ENCODE measurements at regions not wholly inside any gene's neighbourhood (a gene's known extent, or its start where the extent isn't known, plus 50 kb on each side); places are given as distances from the start of the nearest gene placed in this dataset.

DNA sequence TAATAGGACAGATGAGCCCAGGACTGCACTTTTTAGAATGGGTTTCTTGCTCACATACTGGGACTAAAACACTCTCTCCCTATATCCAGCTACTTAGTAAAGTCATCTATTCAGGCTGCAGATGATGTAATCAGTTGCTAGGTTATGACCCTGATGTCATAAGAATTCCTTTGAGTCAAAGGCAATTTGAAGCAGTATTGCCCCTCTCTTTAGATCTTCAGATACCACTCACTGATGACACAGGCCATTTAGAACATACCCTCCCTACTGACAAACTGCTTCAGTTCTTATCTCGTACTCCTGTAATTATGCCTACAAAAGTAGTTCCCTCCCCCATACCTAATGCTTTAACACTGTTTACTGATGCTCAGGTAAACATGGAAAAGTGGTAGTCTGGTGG lies 450.1 kb upstream of the RASGRP1 start (continued):
- TF ChIP-seq E2F6 (IDR thresholded peaks at IDR 0.05; ENCODE audit: borderline replicate concordance, low read depth) (no peak), POLR2A (IDR thresholded peaks at IDR 0.05; ENCODE audit: low read length) (no peak), NPAS2 (CRISPR knock-in tag; IDR thresholded peaks at IDR 0.05; ENCODE audit: borderline replicate concordance) (no peak), NFE2L2 (conservative IDR thresholded peaks at IDR 0.05; ENCODE audit: low read length) (no peak)

DNA sequence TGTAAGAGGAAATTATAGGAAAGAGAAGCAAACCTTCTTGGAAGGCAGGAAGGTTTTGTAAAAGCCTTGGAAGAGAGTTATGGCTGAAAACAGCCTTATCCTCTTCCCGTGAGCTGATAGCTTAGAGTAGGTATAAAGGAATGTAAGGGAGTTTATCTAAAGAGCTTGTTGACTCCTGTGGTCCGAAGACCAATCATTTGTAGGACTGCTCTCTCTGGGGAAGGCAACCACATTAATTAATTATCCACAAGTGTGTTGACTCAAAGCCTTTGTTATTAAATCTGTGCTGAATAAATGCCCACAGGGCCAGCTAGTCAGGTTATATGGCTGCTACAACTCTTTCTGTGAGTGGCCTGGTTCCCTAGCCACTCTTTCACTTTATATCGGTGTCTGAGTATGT lies 452.1 kb upstream of the RASGRP1 start:
- H3K9me3 ChIP-seq: no peaks in the 10 kb centered on the region; the same call in 2 of the 3 replicates
- no peak overlapping the region for H3K4me2 ChIP-seq
- H3K4me1 ChIP-seq: no peaks in the 10 kb centered on the region
- WGBS (ENCODE audit: missing lambda C conversion rate): 81% methylated on average over 3 of the region's 3 CpGs
- H3K4me3 ChIP-seq: no peak overlapping the region
- ATAC-seq (no peak), DNase-seq (ENCODE audit: low read depth in 1 of 2, low spot score in 1 of 2) (no peak), FAIRE-seq (no peak)
- CTCF ChIA-PET: no interaction called here
- H3K27ac ChIP-seq: no peak overlapping the region
- POLR2A ChIA-PET: no interaction called here
- TF ChIP-seq, protein P1, sequence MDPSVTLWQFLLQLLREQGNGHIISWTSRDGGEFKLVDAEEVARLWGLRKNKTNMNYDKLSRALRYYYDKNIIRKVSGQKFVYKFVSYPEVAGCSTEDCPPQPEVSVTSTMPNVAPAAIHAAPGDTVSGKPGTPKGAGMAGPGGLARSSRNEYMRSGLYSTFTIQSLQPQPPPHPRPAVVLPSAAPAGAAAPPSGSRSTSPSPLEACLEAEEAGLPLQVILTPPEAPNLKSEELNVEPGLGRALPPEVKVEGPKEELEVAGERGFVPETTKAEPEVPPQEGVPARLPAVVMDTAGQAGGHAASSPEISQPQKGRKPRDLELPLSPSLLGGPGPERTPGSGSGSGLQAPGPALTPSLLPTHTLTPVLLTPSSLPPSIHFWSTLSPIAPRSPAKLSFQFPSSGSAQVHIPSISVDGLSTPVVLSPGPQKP (IDR thresholded peaks at IDR 0.05; ENCODE audit: low read depth, low read length): no peak
- no peak for TF ChIP-seq ZSCAN20 (CRISPR knock-in tag; IDR thresholded peaks at IDR 0.05)

GRCh38 chr15:39018966-39019365 lies 454.4 kb upstream of the RASGRP1 start:
- Histone ChIP-seq H3K4me2 (no peak overlapping the region), H3K9me3 (no peaks in the 10 kb centered on the region; the same call in 2 of the 3 replicates), H3K4me1 (no peaks in the 10 kb centered on the region), H3K27ac (no peak overlapping the region), H3K4me3 (no peak overlapping the region)
- FAIRE-seq (no peak), ATAC-seq (no peak), DNase-seq (ENCODE audit: low read depth in 1 of 2, low spot score in 1 of 2) (no peak)
- CTCF ChIA-PET: interaction anchor here (0.6 kb wide), 1 partner anchor 27 kb away, joined by 3 read pairs; no protein-coding TSS in a partner anchor
- 34% methylated on average over 4 of the region's 4 CpGs for WGBS (ENCODE audit: missing lambda C conversion rate)
- TF ChIP-seq CHD2 (IDR thresholded peaks at IDR 0.05; ENCODE audit: low read length, partially characterized antibody) (no peak), CHD4 (IDR thresholded peaks at IDR 0.05; ENCODE audit: borderline replicate concordance) (no peak), EP300 (IDR thresholded peaks at IDR 0.05) (no peak), FOSB (CRISPR knock-in tag; IDR thresholded peaks at IDR 0.05) (no peak), ATOH8 (CRISPR knock-in tag; IDR thresholded peaks at IDR 0.05; ENCODE audit: low read depth) (no peak), RAD21 (conservative IDR thresholded peaks at IDR 0.05 in 1 of 2, IDR thresholded peaks at IDR 0.05 in 1 of 2) (no peak), ZFP36 (IDR thresholded peaks at IDR 0.05; ENCODE audit: borderline replicate concordance, partially characterized antibody) (no peak)
- TF ChIP-seq, protein P2, sequence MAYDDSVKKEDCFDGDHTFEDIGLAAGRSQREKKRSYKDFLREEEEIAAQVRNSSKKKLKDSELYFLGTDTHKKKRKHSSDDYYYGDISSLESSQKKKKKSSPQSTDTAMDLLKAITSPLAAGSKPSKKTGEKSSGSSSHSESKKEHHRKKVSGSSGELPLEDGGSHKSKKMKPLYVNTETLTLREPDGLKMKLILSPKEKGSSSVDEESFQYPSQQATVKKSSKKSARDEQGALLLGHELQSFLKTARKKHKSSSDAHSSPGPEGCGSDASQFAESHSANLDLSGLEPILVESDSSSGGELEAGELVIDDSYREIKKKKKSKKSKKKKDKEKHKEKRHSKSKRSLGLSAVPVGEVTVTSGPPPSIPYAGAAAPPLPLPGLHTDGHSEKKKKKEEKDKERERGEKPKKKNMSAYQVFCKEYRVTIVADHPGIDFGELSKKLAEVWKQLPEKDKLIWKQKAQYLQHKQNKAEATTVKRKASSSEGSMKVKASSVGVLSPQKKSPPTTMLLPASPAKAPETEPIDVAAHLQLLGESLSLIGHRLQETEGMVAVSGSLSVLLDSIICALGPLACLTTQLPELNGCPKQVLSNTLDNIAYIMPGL (CRISPR knock-in tag; IDR thresholded peaks at IDR 0.05; ENCODE audit: borderline replicate concordance): no peak
- POLR2A ChIA-PET: no interaction called here

DNA sequence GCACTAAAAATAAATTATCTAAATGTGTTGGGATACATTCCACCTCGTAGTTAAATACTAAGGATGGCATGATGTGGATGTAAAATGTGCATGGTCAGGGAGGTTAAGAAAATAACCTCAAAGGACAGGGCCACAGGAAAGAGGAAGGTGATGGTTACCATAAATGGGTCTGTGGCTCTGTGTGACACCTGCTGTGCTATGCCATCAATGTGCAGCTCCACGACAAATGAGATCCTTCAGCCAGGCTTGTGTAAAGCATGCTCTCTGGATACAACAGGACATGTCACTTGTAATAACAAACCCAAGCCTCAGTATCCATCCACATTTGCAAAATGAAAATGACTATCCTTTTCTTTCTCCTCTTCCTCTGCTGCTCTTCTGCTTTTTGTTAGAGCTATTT lies 456.7 kb upstream of the RASGRP1 start:
- H3K27ac ChIP-seq: no peak overlapping the region
- H3K9me3 ChIP-seq: no peaks in the 10 kb centered on the region
- CTCF ChIA-PET: no interaction called here
- H3K4me2 ChIP-seq: no peak overlapping the region
- WGBS (ENCODE audit: missing lambda C conversion rate): 36% methylated on average over 2 of the region's 2 CpGs
- FAIRE-seq: no peak
- DNase-seq (ENCODE audit: low read depth in 1 of 2, low spot score in 1 of 2): no peak
- no peaks in the 10 kb centered on the region for H3K4me1 ChIP-seq
- ATAC-seq: no peak
- H3K4me3 ChIP-seq: no peak overlapping the region
- POLR2A ChIA-PET: no interaction called here
- TF ChIP-seq RARB (CRISPR knock-in tag; IDR thresholded peaks at IDR 0.05) (no peak), CHD4 (IDR thresholded peaks at IDR 0.05; ENCODE audit: borderline replicate concordance) (no peak), JUN (IDR thresholded peaks at IDR 0.05) (no peak), TFCP2L1 (CRISPR knock-in tag; IDR thresholded peaks at IDR 0.05) (no peak), TP53 (CRISPR knock-in tag; IDR thresholded peaks at IDR 0.05) (no peak), MAFK (IDR thresholded peaks at IDR 0.05; ENCODE audit: partially characterized antibody) (no peak), ZSCAN20 (CRISPR knock-in tag; IDR thresholded peaks at IDR 0.05) (no peak), CBX2 (IDR thresholded peaks at IDR 0.05; ENCODE audit: borderline replicate concordance, low read depth) (no peak), KDM1A (IDR thresholded peaks at IDR 0.05; ENCODE audit: low read depth) (no peak), PHF8 (IDR thresholded peaks at IDR 0.05; ENCODE audit: borderline replicate concordance, low read depth) (no peak), MAZ (IDR thresholded peaks at IDR 0.05; ENCODE audit: borderline replicate concordance, low read depth, low read length) (no peak), HOXA7 (CRISPR knock-in tag; IDR thresholded peaks at IDR 0.05) (no peak), SMC3 (IDR thresholded peaks at IDR 0.05) (no peak), NPAS2 (CRISPR knock-in tag; IDR thresholded peaks at IDR 0.05; ENCODE audit: borderline replicate concordance) (no peak), RCOR1 (IDR thresholded peaks at IDR 0.05; ENCODE audit: low read depth, low read length) (no peak), PBX3 (IDR thresholded peaks at IDR 0.05) (no peak)

All from A549 (cell line).